Breast epithelium (tissue), 4 donors: ENCODE measurements at regions not wholly inside any gene's neighbourhood (a gene's known extent, or its start where the extent isn't known, plus 50 kb on each side); places are given as distances from the start of the nearest gene placed in this dataset.

ENCODE experiments used
- DNase-seq, 2 donors: peaks; one replicate each; pipeline ENCODE4 v3.0.0-alpha.2; 2019; ENCODE audit warnings: low spot score in 2 of 2
- H3K27ac ChIP-seq, 2 donors: fragments of 200-600 bp; sonication (generic) in 1 of 2; one replicate each; pipeline ENCODE4 v1.5.1; 2016 to 2019; ENCODE audit warnings: mild to moderate bottlenecking in 1 of 2
- H3K27me3 ChIP-seq, 2 donors: fragments of 200-600 bp; sonication (generic) in 1 of 2; one replicate each; pipeline versions ENCODE4 v1.5.1 to v1.6.0; 2017 to 2019; ENCODE audit warnings: control low read depth in 1 of 2, mild to moderate bottlenecking in 1 of 2
- H3K36me3 ChIP-seq: fragments of 200-600 bp; one replicate; pipeline ENCODE4 v1.5.1; 2019
- H3K4me1 ChIP-seq, 2 donors: fragments of 200-600 bp; sonication (generic); one replicate each; pipeline ENCODE4 v1.5.1; 2016 to 2019; ENCODE audit warnings: control low read depth in 1 of 2
- H3K4me3 ChIP-seq, 3 donors: fragments of 200-600 bp; sonication (generic); 1 replicate in 2 of 3; 2 replicates in 1 of 3; pipeline ENCODE4 v1.5.1; 2016 to 2019; ENCODE audit warnings: mild to moderate bottlenecking in 3 of 3, moderate library complexity in 2 of 3
- H3K9me3 ChIP-seq, 2 donors: fragments of 200-600 bp; sonication (generic) in 1 of 2; one replicate each; pipeline ENCODE4 v1.5.1; 2016 to 2019; ENCODE audit warnings: control low read depth in 1 of 2
- POLR2A ChIP-seq: fragments of 450-650 bp; IDR thresholded peaks from one replicate; pipeline ENCODE4 v1.6.1; 2016; ENCODE audit warnings: antibody characterized with exemption, mild to moderate bottlenecking, moderate library complexity
- POLR2AphosphoS5 ChIP-seq, 3 donors: sonication (generic); formaldehyde crosslinking; IDR thresholded peaks; one replicate each; pipeline ENCODE4 v1.6.1; 2017; ENCODE audit warnings: antibody characterized with exemption in 3 of 3
- intact Hi-C: fragments of 100-400 bp; cut with DNase I; formaldehyde crosslinking; loops from one replicate; pipeline ENCODE4 v1.15.1; 2023; ENCODE audit warnings: low total_unique reads
- TF ChIP-seq, protein P1 (sequence below), 3 donors: fragments of 450-650 bp; IDR thresholded peaks; one replicate each; pipeline ENCODE4 v1.5.1; 2016 to 2017; ENCODE audit warnings: antibody characterized with exemption in 3 of 3, mild to moderate bottlenecking in 3 of 3, moderate library complexity in 3 of 3

DNA sequence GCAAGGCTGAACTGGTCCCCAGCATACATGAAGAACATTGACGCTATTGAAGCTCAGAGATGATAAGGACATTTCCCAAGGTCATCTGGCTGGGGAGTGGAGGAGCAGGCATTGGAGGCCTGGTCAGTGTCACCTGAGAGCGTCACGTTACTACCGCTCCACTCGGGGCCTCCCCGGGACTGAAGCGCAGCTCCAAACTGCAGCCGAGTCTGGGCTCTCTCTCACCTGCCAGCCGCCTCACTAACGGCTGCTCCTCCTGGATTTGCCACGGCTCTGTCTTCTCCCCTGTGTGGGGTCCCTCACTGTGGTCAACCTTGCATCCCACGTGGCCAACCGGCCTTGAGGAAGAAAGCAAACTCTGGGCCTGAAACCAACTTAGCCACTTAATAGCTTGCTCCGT is 111.3 kb downstream of the ADSS2 start:
- DNase-seq, result no peak
- Histone ChIP-seq H3K9me3 (no peaks in the 10 kb centered on the region), H3K4me3 (no peak overlapping the region), H3K27me3 (no peaks in the 10 kb centered on the region), H3K4me1 (no peaks in the 10 kb centered on the region), H3K36me3 (no peaks in the 10 kb centered on the region), H3K27ac (no peak overlapping the region)
- TF ChIP-seq POLR2A, result no peak
- TF ChIP-seq POLR2AphosphoS5 (IDR thresholded peaks at IDR 0.05), result no peak
- TF ChIP-seq, protein P1, sequence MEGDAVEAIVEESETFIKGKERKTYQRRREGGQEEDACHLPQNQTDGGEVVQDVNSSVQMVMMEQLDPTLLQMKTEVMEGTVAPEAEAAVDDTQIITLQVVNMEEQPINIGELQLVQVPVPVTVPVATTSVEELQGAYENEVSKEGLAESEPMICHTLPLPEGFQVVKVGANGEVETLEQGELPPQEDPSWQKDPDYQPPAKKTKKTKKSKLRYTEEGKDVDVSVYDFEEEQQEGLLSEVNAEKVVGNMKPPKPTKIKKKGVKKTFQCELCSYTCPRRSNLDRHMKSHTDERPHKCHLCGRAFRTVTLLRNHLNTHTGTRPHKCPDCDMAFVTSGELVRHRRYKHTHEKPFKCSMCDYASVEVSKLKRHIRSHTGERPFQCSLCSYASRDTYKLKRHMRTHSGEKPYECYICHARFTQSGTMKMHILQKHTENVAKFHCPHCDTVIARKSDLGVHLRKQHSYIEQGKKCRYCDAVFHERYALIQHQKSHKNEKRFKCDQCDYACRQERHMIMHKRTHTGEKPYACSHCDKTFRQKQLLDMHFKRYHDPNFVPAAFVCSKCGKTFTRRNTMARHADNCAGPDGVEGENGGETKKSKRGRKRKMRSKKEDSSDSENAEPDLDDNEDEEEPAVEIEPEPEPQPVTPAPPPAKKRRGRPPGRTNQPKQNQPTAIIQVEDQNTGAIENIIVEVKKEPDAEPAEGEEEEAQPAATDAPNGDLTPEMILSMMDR (IDR thresholded peaks at IDR 0.05), result no peak
- intact Hi-C loops, result no loop called here

GRCh38 chr1:244341455-244342450 is 110.0 kb downstream of the ADSS2 start:
- Histone ChIP-seq H3K27me3 (no peaks in the 10 kb centered on the region), H3K27ac (no peak overlapping the region), H3K36me3 (no peaks in the 10 kb centered on the region), H3K9me3 (no peaks in the 10 kb centered on the region), H3K4me3 (no peak overlapping the region), H3K4me1 (no peaks in the 10 kb centered on the region)
- TF ChIP-seq, protein P1 (IDR thresholded peaks at IDR 0.05), result peak in 1 of 3 donors; percentile 10
- no peak for TF ChIP-seq POLR2AphosphoS5 (IDR thresholded peaks at IDR 0.05)
- intact Hi-C loops, result no loop called here
- DNase-seq, result peak in 1 of 2 donors; percentile 43

- no peak for TF ChIP-seq POLR2AphosphoS5 (IDR thresholded peaks at IDR 0.05)
- TF ChIP-seq, protein P1 (IDR thresholded peaks at IDR 0.05), result no peak
- no peak for TF ChIP-seq POLR2A
- Histone ChIP-seq H3K4me1 (no peaks in the 10 kb centered on the region), H3K27ac (no peak overlapping the region), H3K27me3 (no peaks in the 10 kb centered on the region), H3K9me3 (no peaks in the 10 kb centered on the region), H3K4me3 (no peak overlapping the region), H3K36me3 (no peaks in the 10 kb centered on the region)
- intact Hi-C loops, result no loop called here
- DNase-seq, result no peak
Observed at GRCh38 chr1:244344001-244344400, 107.7 kb downstream of the ADSS2 start.

GRCh38 chr1:244346972-244347618 is 104.6 kb downstream of the ADSS2 start:
- TF ChIP-seq POLR2A, result no peak
- TF ChIP-seq, protein P1 (IDR thresholded peaks at IDR 0.05), result no peak
- TF ChIP-seq POLR2AphosphoS5 (IDR thresholded peaks at IDR 0.05), result no peak
- no peak overlapping the region for H3K27ac ChIP-seq
- H3K27me3 ChIP-seq, result no peaks in the 10 kb centered on the region
- DNase-seq, result no peak
- intact Hi-C loops, result no loop called here
- H3K36me3 ChIP-seq, result no peaks in the 10 kb centered on the region
- H3K4me3 ChIP-seq, result no peak overlapping the region
- no peaks in the 10 kb centered on the region for H3K4me1 ChIP-seq
- no peaks in the 10 kb centered on the region for H3K9me3 ChIP-seq

- H3K27me3 ChIP-seq, result no peaks in the 10 kb centered on the region
- H3K4me3 ChIP-seq, result no peak overlapping the region
- no peak for DNase-seq
- intact Hi-C loops, result no loop called here
- TF ChIP-seq POLR2A (no peak), POLR2AphosphoS5 (IDR thresholded peaks at IDR 0.05) (no peak)
- TF ChIP-seq, protein P1 (IDR thresholded peaks at IDR 0.05), result no peak
- no peaks in the 10 kb centered on the region for H3K9me3 ChIP-seq
- H3K4me1 ChIP-seq, result no peaks in the 10 kb centered on the region
- no peaks in the 10 kb centered on the region for H3K36me3 ChIP-seq
- H3K27ac ChIP-seq, result no peak overlapping the region
Observed at GRCh38 chr1:244347942-244348341, 103.8 kb downstream of the ADSS2 start.
